ENCODE measurements at regions not wholly inside any gene's neighbourhood (a gene's known extent, or its start where the extent isn't known, plus 50 kb on each side); places are given as distances from the start of the nearest gene placed in this dataset.

GRCh38 chr13:38421590-38422560 is 72.2 kb downstream of the UFM1 start:
- TF ChIP-seq CTCF (IDR thresholded peaks at IDR 0.05) (no peak), HMGXB4 (CRISPR knock-in tag; IDR thresholded peaks at IDR 0.05; ENCODE audit: borderline replicate concordance) (no peak), SREBF2 (IDR thresholded peaks at IDR 0.05) (no peak), NR3C1 (IDR thresholded peaks at IDR 0.05) (no peak), BHLHE40 (IDR thresholded peaks at IDR 0.05; ENCODE audit: low read depth, low read length) (no peak), KDM5A (IDR thresholded peaks at IDR 0.05) (no peak), CBX2 (IDR thresholded peaks at IDR 0.05; ENCODE audit: borderline replicate concordance, low read depth) (no peak), RFX5 (IDR thresholded peaks at IDR 0.05) (no peak), PHF8 (IDR thresholded peaks at IDR 0.05; ENCODE audit: borderline replicate concordance, low read depth) (no peak), REST (IDR thresholded peaks at IDR 0.05) (no peak), POLR2A (IDR thresholded peaks at IDR 0.05; ENCODE audit: low read length) (no peak)
